Spleen (tissue), 7 donors: ENCODE measurements at regions not wholly inside any gene's neighbourhood (a gene's known extent, or its start where the extent isn't known, plus 50 kb on each side); places are given as distances from the start of the nearest gene placed in this dataset.

Experiments used
- POLR2A ChIP-seq, 3 donors: fragments of 450-650 bp; IDR thresholded peaks; one replicate each; pipeline ENCODE4 v1.5.1; 2017; ENCODE audit warnings: antibody characterized with exemption in 3 of 3, mild to moderate bottlenecking in 1 of 3
- TF ChIP-seq, protein P1 (sequence below), 11 experiments: fragments of 200-600 bp in 7 of 11; fragments of 450-650 bp in 4 of 11; sonication (generic) in 4 of 11; IDR thresholded peaks in 8 of 11; conservative IDR thresholded peaks in 3 of 11; 1 replicate in 7 of 11; 2 replicates in 4 of 11; pipeline versions ENCODE4 v1.4.0 to v1.8.0; 2016 to 2021; ENCODE audit warnings: antibody characterized with exemption in 11 of 11, inconsistent platforms in 4 of 11, mild to moderate bottlenecking in 1 of 11
- donor health status: DM: no; HTN: no; CAD: no; lungs with moderate emphysema.
- donor health status: DM: no; HTN: no; CAD: no.
- donor health status: DM: no; HTN: no; CAD: no.

GRCh38 chr12:77745624-77746023 lies 85.1 kb upstream of the NAV3 start:
- TF ChIP-seq, protein P1, sequence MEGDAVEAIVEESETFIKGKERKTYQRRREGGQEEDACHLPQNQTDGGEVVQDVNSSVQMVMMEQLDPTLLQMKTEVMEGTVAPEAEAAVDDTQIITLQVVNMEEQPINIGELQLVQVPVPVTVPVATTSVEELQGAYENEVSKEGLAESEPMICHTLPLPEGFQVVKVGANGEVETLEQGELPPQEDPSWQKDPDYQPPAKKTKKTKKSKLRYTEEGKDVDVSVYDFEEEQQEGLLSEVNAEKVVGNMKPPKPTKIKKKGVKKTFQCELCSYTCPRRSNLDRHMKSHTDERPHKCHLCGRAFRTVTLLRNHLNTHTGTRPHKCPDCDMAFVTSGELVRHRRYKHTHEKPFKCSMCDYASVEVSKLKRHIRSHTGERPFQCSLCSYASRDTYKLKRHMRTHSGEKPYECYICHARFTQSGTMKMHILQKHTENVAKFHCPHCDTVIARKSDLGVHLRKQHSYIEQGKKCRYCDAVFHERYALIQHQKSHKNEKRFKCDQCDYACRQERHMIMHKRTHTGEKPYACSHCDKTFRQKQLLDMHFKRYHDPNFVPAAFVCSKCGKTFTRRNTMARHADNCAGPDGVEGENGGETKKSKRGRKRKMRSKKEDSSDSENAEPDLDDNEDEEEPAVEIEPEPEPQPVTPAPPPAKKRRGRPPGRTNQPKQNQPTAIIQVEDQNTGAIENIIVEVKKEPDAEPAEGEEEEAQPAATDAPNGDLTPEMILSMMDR (IDR thresholded peaks at IDR 0.05 in 8 of 11, conservative IDR thresholded peaks at IDR 0.05 in 3 of 11) = no peak
- no peak for TF ChIP-seq POLR2A (IDR thresholded peaks at IDR 0.05)
